ENCODE measurements at regions not wholly inside any gene's neighbourhood (a gene's known extent, or its start where the extent isn't known, plus 50 kb on each side); places are given as distances from the start of the nearest gene placed in this dataset.

GRCh38 chr3:18016366-18016765 lies 273.9 kb upstream of the TBC1D5 start:
- TF ChIP-seq CTCF (IDR thresholded peaks at IDR 0.05) (no peak), POLR2AphosphoS5 (IDR thresholded peaks at IDR 0.05) (no peak), POLR2A (IDR thresholded peaks at IDR 0.05) (no peak)

All from suprapubic skin (tissue), 4 donors.